ENCODE measurements at regions not wholly inside any gene's neighbourhood (a gene's known extent, or its start where the extent isn't known, plus 50 kb on each side); places are given as distances from the start of the nearest gene placed in this dataset.
"Not testable (repeated sequence)": the region's sequence is repeated elsewhere in the genome, so short reads cannot be mapped to it uniquely, and the experiment has no call there.

GRCh38 chr1:244328476-244328875, 123.2 kb downstream of the ADSS2 start:
- no peak overlapping the region for H3K27ac ChIP-seq
- DNase-seq (ENCODE audit: low read depth, low spot score) = no peak
- no peaks in the 10 kb centered on the region for H3K36me3 ChIP-seq (ENCODE audit: insufficient read depth, low read length)
- no peak overlapping the region for H3K9ac ChIP-seq (ENCODE audit: insufficient read length)
- TF ChIP-seq POLR2AphosphoS5 (IDR thresholded peaks at IDR 0.05; ENCODE audit: borderline replicate concordance, low read depth, low read length) (no peak), FOXP2 (optimal IDR thresholded peaks at IDR 0.05; ENCODE audit: control extremely low read depth, extremely low read length, insufficient read depth) (no peak), EZH2 (IDR thresholded peaks at IDR 0.05) (no peak)
- no peak overlapping the region for H3K4me3 ChIP-seq
- H3K9me3 ChIP-seq (ENCODE audit: low read depth, low read length) = no peaks in the 10 kb centered on the region

- no peak overlapping the region for H3K9ac ChIP-seq (ENCODE audit: insufficient read length)
- no peak for DNase-seq (ENCODE audit: low read depth, low spot score)
- no peak overlapping the region for H3K27ac ChIP-seq
- no peak overlapping the region for H3K4me3 ChIP-seq
- no peaks in the 10 kb centered on the region for H3K36me3 ChIP-seq (ENCODE audit: insufficient read depth, low read length)
- no peaks in the 10 kb centered on the region for H3K9me3 ChIP-seq (ENCODE audit: low read depth, low read length)
- TF ChIP-seq FOXP2 (optimal IDR thresholded peaks at IDR 0.05; ENCODE audit: control extremely low read depth, extremely low read length, insufficient read depth) (no peak), EZH2 (IDR thresholded peaks at IDR 0.05) (no peak), POLR2AphosphoS5 (IDR thresholded peaks at IDR 0.05; ENCODE audit: borderline replicate concordance, low read depth, low read length) (no peak)
Observed at GRCh38 chr1:244329591-244330317, 122.0 kb downstream of the ADSS2 start.

GRCh38 chr1:244330318-244330625, 121.4 kb downstream of the ADSS2 start:
- Histone ChIP-seq H3K9me3 (ENCODE audit: low read depth, low read length) (no peaks in the 10 kb centered on the region), H3K9ac (ENCODE audit: insufficient read length) (no peak overlapping the region), H3K36me3 (ENCODE audit: insufficient read depth, low read length) (no peaks in the 10 kb centered on the region), H3K4me3 (no peak overlapping the region), H3K27ac (no peak overlapping the region)
- DNase-seq (ENCODE audit: low read depth, low spot score) = no peak
- no peak for TF ChIP-seq FOXP2 (optimal IDR thresholded peaks at IDR 0.05; ENCODE audit: control extremely low read depth, extremely low read length, insufficient read depth)
- TF ChIP-seq POLR2AphosphoS5 (IDR thresholded peaks at IDR 0.05; ENCODE audit: borderline replicate concordance, low read depth, low read length) = no peak
- TF ChIP-seq EZH2 (IDR thresholded peaks at IDR 0.05) = no peak

- not testable (repeated sequence) for H3K36me3 ChIP-seq (ENCODE audit: insufficient read depth, low read length); H3K9ac ChIP-seq (ENCODE audit: insufficient read length); H3K27ac ChIP-seq; H3K4me3 ChIP-seq; H3K9me3 ChIP-seq (ENCODE audit: low read depth, low read length); DNase-seq (ENCODE audit: low read depth, low spot score)
Observed at GRCh38 chr1:244332761-244333160, 118.9 kb downstream of the ADSS2 start.

- not testable (repeated sequence) for DNase-seq (ENCODE audit: low read depth, low spot score); H3K27ac ChIP-seq; H3K4me3 ChIP-seq; H3K9ac ChIP-seq (ENCODE audit: insufficient read length); H3K36me3 ChIP-seq (ENCODE audit: insufficient read depth, low read length); H3K9me3 ChIP-seq (ENCODE audit: low read depth, low read length)
Observed at GRCh38 chr1:244334315-244334714, 117.4 kb downstream of the ADSS2 start.

- not testable (repeated sequence) for H3K4me3 ChIP-seq; H3K9me3 ChIP-seq (ENCODE audit: low read depth, low read length); DNase-seq (ENCODE audit: low read depth, low spot score); H3K9ac ChIP-seq (ENCODE audit: insufficient read length); H3K27ac ChIP-seq; H3K36me3 ChIP-seq (ENCODE audit: insufficient read depth, low read length)
Observed at GRCh38 chr1:244334842-244335241, 116.9 kb downstream of the ADSS2 start.

GRCh38 chr1:244335456-244335855, 116.3 kb downstream of the ADSS2 start:
- H3K27ac ChIP-seq = no peak overlapping the region
- no peak for DNase-seq (ENCODE audit: low read depth, low spot score)
- H3K36me3 ChIP-seq (ENCODE audit: insufficient read depth, low read length) = no peaks in the 10 kb centered on the region
- H3K9ac ChIP-seq (ENCODE audit: insufficient read length) = no peak overlapping the region
- no peak for TF ChIP-seq POLR2AphosphoS5 (IDR thresholded peaks at IDR 0.05; ENCODE audit: borderline replicate concordance, low read depth, low read length)
- TF ChIP-seq EZH2 (IDR thresholded peaks at IDR 0.05) = no peak
- TF ChIP-seq FOXP2 (optimal IDR thresholded peaks at IDR 0.05; ENCODE audit: control extremely low read depth, extremely low read length, insufficient read depth) = no peak
- no peak overlapping the region for H3K4me3 ChIP-seq
- no peaks in the 10 kb centered on the region for H3K9me3 ChIP-seq (ENCODE audit: low read depth, low read length)

GRCh38 chr1:244336232-244336899, 115.3 kb downstream of the ADSS2 start:
- Histone ChIP-seq H3K9ac (ENCODE audit: insufficient read length) (no peak overlapping the region), H3K4me3 (no peak overlapping the region), H3K27ac (no peak overlapping the region), H3K36me3 (ENCODE audit: insufficient read depth, low read length) (no peaks in the 10 kb centered on the region), H3K9me3 (ENCODE audit: low read depth, low read length) (no peaks in the 10 kb centered on the region)
- TF ChIP-seq FOXP2 (optimal IDR thresholded peaks at IDR 0.05; ENCODE audit: control extremely low read depth, extremely low read length, insufficient read depth) = no peak
- TF ChIP-seq EZH2 (IDR thresholded peaks at IDR 0.05) = no peak
- no peak for TF ChIP-seq POLR2AphosphoS5 (IDR thresholded peaks at IDR 0.05; ENCODE audit: borderline replicate concordance, low read depth, low read length)
- DNase-seq (ENCODE audit: low read depth, low spot score) = no peak

GRCh38 chr1:244337839-244338238, 113.9 kb downstream of the ADSS2 start:
- Histone ChIP-seq H3K9ac (ENCODE audit: insufficient read length) (no peak overlapping the region), H3K4me3 (no peak overlapping the region), H3K9me3 (ENCODE audit: low read depth, low read length) (no peaks in the 10 kb centered on the region), H3K36me3 (ENCODE audit: insufficient read depth, low read length) (no peaks in the 10 kb centered on the region), H3K27ac (no peak overlapping the region)
- no peak for TF ChIP-seq POLR2AphosphoS5 (IDR thresholded peaks at IDR 0.05; ENCODE audit: borderline replicate concordance, low read depth, low read length)
- TF ChIP-seq FOXP2 (optimal IDR thresholded peaks at IDR 0.05; ENCODE audit: control extremely low read depth, extremely low read length, insufficient read depth) = no peak
- TF ChIP-seq EZH2 (IDR thresholded peaks at IDR 0.05) = no peak
- DNase-seq (ENCODE audit: low read depth, low spot score) = no peak

Measured in SK-N-MC (cell line).